Peyer's patch (tissue), 4 donors: ENCODE measurements at regions not wholly inside any gene's neighbourhood (a gene's known extent, or its start where the extent isn't known, plus 50 kb on each side); places are given as distances from the start of the nearest gene placed in this dataset.

Experiments used
- CTCF ChIP-seq, 6 experiments: fragments of 450-650 bp in 4 of 6; fragments of 200-600 bp in 2 of 6; sonication (generic) in 1 of 6; IDR thresholded peaks; one replicate each; pipeline ENCODE4 v1.5.1; 2017 to 2019; ENCODE audit warnings: antibody characterized with exemption in 6 of 6, mild to moderate bottlenecking in 3 of 6, moderate library complexity in 1 of 6
- POLR2A ChIP-seq, 2 donors: fragments of 450-650 bp; IDR thresholded peaks; one replicate each; pipeline ENCODE4 v1.5.1; 2017; ENCODE audit warnings: antibody characterized with exemption in 2 of 2, mild to moderate bottlenecking in 2 of 2, moderate library complexity in 2 of 2

GRCh38 chr13:112131713-112132113 is 64.8 kb downstream of the SOX1 start:
- no peak for TF ChIP-seq CTCF (IDR thresholded peaks at IDR 0.05)
- TF ChIP-seq POLR2A (IDR thresholded peaks at IDR 0.05) = no peak
